ENCODE measurements at regions not wholly inside any gene's neighbourhood (a gene's known extent, or its start where the extent isn't known, plus 50 kb on each side); places are given as distances from the start of the nearest gene placed in this dataset.

DNA sequence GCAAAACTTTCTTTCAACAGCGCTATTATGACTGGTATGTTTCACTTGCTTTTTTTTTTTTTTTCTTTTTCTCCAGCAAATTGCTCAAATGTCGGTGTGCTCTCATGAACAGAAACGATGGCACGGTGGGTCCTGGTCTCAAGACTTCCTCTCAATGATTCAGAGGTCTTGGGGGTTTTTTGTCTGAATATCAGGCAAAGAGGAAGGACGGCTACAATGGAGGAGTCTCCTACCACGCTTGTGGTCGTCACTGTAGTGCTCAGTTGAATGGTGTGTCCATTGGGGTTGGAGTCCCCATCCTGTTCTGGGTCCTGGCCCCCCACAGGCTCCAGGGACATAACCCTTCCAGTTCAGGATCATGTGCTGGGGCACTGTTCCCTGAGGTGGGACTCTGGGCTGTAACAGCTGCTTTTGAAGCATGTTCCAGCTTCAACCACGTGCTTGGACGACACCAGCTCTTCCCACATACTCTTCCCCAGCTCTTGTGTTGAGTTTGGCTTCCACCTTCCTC lies 266.7 kb upstream of the KLF6 start:
- WGBS, 5 donors = 47 to 73% (median 62%) methylated on average over 9 of the region's 9 CpGs
- H3K4me1 ChIP-seq = peaks cover 0 to 24% (median 4%) of the 10 kb centered on the region in 6 donors
- no peak for TF ChIP-seq POLR2A (IDR thresholded peaks at IDR 0.05)
- TF ChIP-seq POLR2AphosphoS5 (IDR thresholded peaks at IDR 0.05) = no peak
- TF ChIP-seq, protein P1, sequence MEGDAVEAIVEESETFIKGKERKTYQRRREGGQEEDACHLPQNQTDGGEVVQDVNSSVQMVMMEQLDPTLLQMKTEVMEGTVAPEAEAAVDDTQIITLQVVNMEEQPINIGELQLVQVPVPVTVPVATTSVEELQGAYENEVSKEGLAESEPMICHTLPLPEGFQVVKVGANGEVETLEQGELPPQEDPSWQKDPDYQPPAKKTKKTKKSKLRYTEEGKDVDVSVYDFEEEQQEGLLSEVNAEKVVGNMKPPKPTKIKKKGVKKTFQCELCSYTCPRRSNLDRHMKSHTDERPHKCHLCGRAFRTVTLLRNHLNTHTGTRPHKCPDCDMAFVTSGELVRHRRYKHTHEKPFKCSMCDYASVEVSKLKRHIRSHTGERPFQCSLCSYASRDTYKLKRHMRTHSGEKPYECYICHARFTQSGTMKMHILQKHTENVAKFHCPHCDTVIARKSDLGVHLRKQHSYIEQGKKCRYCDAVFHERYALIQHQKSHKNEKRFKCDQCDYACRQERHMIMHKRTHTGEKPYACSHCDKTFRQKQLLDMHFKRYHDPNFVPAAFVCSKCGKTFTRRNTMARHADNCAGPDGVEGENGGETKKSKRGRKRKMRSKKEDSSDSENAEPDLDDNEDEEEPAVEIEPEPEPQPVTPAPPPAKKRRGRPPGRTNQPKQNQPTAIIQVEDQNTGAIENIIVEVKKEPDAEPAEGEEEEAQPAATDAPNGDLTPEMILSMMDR (IDR thresholded peaks at IDR 0.05 in 8 of 11, conservative IDR thresholded peaks at IDR 0.05 in 3 of 11) = no peak
- intact Hi-C loops (cut with DNase I; ENCODE audit: low total_unique reads) = no loop called here
- no peaks in the 10 kb centered on the region for H3K27me3 ChIP-seq (replicated peaks in 1 of 7)
- peak overlapping the region; percentile 43 to 85 (median 78) for H3K27ac ChIP-seq
- no peaks in the 10 kb centered on the region for H3K9me3 ChIP-seq
- H3K4me3 ChIP-seq = peak overlapping the region in 4 of 8 donors; percentile 2 to 54 (median 23)
- H3K36me3 ChIP-seq = no peaks in the 10 kb centered on the region
- no peak for DNase-seq

DNA sequence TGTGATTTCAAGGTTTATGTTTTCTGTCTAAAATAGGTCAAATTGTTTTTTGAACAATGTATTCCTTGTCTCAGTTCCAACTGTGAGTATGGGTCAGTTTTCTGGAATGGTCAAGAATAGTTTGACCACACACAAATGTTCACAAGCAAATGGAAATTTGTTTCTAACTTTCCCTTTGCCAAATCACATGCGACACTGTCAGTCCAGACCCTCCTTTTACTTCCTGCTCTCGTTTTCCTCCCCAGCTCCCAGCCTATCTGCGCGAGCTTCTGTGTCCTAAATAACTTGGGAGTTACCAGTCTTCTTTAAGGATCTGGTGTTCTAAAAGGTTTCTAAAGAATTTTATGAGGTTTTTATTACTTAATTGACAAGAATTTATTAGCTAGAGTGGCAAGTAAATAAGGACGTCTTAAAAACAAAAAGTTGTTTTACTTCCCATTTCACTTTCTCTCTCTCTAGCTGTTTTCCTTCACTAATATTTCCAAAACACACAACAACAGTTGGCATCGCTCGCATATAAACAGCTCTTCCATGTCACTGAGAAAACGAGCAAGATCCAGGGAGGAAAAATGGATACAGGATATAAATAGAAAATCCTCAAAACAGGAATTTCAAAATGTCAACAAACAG lies 266.1 kb upstream of the KLF6 start:
- Histone ChIP-seq H3K27me3 (replicated peaks in 1 of 7) (no peaks in the 10 kb centered on the region), H3K27ac (peak overlapping the region; percentile 43 to 85 (median 78)), H3K36me3 (no peaks in the 10 kb centered on the region), H3K9me3 (no peaks in the 10 kb centered on the region), H3K4me3 (peak overlapping the region in 4 of 8 donors; percentile 2 to 54 (median 23)), H3K4me1 (peaks cover 0 to 25% (median 6%) of the 10 kb centered on the region in 6 donors)
- no peak for DNase-seq
- intact Hi-C loops (cut with DNase I; ENCODE audit: low total_unique reads) = no loop called here
- WGBS, 5 donors = 30 to 54% (median 41%) methylated on average over 8 of the region's 8 CpGs
- TF ChIP-seq, protein P1 (IDR thresholded peaks at IDR 0.05 in 8 of 11, conservative IDR thresholded peaks at IDR 0.05 in 3 of 11) = no peak
- TF ChIP-seq POLR2A (IDR thresholded peaks at IDR 0.05) (peak in 1 of 3 donors; percentile 17), POLR2AphosphoS5 (IDR thresholded peaks at IDR 0.05) (peak in 1 of 3 donors; percentile 67)

DNA sequence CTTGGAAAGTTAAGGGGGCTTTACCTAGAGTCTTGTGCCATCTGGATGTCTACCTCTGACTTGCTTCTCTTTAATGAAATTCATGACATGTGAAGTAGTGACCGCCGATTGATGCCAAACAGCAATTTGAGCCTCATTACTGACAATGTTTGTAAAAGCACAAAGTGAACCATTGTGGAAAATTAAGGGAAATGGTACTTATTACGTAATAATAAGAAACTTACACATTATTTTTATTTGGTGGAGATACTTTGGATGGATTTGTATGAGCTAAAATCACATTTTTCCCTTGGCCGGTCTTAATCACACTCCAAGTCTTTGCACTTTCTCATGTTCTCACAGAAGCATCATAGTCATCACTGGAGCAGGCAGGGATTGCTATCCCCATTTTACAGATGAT lies 265.1 kb upstream of the KLF6 start:
- Histone ChIP-seq H3K9me3 (no peaks in the 10 kb centered on the region), H3K27ac (peak overlapping the region in 4 of 8 donors; percentile 77 to 85 (median 82))
- WGBS, 5 donors = 82 to 99% (median 96%) methylated on average over 4 of the region's 4 CpGs

DNA sequence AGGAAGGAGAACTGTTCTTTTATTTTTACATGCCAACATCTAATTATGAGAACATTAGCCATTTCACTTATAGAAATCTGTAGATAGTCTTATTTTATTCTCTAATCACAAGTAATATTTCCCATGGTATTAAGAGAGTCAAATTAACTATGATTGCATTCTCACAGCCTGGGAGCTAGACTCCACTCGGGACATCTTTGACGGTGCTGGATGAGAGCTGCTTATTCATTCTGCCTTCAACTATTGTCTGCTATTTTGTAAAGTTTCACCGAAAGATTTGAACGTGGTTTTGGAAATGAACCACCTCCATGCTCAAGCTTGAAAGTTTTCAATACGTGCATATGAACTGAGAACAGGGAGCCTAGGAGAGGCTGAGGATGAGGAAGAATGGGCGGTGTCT lies 264.3 kb upstream of the KLF6 start:
- no peak for DNase-seq

More for the DNA sequence above, 265.1 kb upstream of the KLF6 start:
- DNase-seq = no peak
- Histone ChIP-seq H3K4me1 (peaks cover 0 to 30% (median 9%) of the 10 kb centered on the region in 6 donors), H3K27me3 (replicated peaks in 1 of 7) (no peaks in the 10 kb centered on the region), H3K4me3 (no peak overlapping the region), H3K36me3 (no peaks in the 10 kb centered on the region)
- TF ChIP-seq POLR2A (IDR thresholded peaks at IDR 0.05) = no peak
- TF ChIP-seq, protein P1 (IDR thresholded peaks at IDR 0.05 in 8 of 11, conservative IDR thresholded peaks at IDR 0.05 in 3 of 11) = no peak
- TF ChIP-seq POLR2AphosphoS5 (IDR thresholded peaks at IDR 0.05) = no peak
- intact Hi-C loops (cut with DNase I; ENCODE audit: low total_unique reads) = no loop called here

More for the DNA sequence above, 264.3 kb upstream of the KLF6 start:
- Histone ChIP-seq H3K27me3 (replicated peaks in 1 of 7) (no peaks in the 10 kb centered on the region), H3K9me3 (no peaks in the 10 kb centered on the region), H3K4me3 (no peak overlapping the region), H3K4me1 (peaks cover 0 to 31% (median 9%) of the 10 kb centered on the region in 6 donors), H3K27ac (no peak overlapping the region), H3K36me3 (no peaks in the 10 kb centered on the region)
- intact Hi-C loops (cut with DNase I; ENCODE audit: low total_unique reads) = no loop called here
- 90 to 97% (median 97%) methylated on average over 6 of the region's 6 CpGs for WGBS, 5 donors
- TF ChIP-seq POLR2AphosphoS5 (IDR thresholded peaks at IDR 0.05) (no peak), POLR2A (IDR thresholded peaks at IDR 0.05) (no peak)
- TF ChIP-seq, protein P1 (IDR thresholded peaks at IDR 0.05 in 8 of 11, conservative IDR thresholded peaks at IDR 0.05 in 3 of 11) = no peak
